ENCODE measurements at regions not wholly inside any gene's neighbourhood (a gene's known extent, or its start where the extent isn't known, plus 50 kb on each side); places are given as distances from the start of the nearest gene placed in this dataset.

DNA sequence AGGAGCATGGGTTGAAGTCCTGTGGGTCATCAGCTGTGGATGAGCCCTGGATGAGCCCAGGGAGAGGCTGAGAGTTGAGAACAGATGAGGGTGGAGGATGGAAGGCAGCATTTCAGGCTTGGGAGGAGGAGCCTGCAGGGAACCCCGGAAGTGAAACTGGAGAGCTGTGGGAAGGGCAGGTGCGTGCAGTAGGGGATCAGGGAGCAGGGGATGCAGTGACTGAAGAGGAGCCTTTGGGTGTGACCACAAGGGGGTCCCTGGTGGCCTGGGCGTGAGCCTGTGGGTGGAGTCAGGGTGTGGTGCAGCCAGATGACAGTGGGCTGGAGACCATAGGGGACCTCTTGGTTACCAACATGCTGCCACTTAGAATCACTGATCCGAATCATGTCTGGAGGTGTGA, 115.5 kb downstream of the PAPOLA start:
- no peak for DNase-seq

DNA sequence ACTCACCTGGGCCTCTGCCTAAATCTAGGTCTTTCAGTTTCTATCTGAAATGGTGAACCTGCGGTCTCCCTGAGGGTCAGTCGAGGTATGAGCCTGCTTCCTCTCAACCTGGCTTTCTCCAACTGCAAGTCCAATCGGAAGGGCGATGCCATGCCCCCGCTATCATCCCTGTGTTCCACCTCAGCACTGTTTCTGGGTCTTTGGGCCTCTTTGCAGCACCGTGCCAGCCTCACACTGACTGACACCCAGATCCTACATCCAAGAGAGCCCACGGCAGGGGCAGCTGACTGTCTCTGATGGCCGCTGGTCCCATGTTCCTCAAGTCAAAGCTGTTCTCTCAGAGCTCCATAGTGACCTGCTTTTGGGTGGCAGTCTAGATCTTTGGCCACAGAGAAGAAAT, 120.7 kb downstream of the PAPOLA start:
- no peak for DNase-seq

DNA sequence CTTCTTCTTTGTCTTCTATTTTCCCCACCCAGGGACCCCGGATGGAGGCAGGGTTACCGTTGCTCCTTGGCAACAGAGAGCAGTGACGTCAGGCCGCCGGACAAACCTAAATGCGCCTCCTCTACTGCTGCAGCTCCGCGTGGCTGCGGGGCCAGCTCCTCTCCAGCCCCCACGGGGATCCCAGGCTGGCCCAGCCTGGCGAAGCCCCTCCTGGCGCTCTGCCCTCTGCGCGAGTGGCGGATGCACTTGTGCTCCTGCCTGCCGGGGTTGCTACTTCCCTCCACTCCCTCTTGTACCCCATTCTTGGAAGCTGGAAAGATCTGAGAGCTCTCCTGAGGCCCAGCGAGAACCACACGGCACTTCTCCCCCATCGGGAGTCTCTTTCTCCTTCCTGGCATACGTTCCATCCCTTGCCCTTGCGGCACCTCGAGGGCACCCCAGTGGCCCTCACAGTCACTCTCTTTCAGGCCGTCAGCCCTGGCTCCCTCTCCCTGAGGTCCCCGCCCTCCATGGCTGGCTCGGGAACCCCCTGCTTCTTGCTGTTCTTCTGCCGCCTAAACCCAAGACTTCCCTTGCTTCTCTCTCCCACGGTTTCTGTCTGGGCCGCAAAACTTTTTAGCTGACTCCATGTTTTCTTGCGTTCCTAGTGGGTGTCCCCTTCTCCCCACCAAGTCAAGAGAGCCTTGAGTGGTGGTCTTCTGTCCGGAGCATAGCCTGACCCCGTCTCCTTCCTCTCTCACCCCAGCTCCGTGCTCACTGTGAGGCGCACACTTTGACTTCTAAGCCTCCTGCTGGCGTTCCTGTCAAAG, 121.7 kb downstream of the PAPOLA start:
- DNase-seq: no peak

DNA sequence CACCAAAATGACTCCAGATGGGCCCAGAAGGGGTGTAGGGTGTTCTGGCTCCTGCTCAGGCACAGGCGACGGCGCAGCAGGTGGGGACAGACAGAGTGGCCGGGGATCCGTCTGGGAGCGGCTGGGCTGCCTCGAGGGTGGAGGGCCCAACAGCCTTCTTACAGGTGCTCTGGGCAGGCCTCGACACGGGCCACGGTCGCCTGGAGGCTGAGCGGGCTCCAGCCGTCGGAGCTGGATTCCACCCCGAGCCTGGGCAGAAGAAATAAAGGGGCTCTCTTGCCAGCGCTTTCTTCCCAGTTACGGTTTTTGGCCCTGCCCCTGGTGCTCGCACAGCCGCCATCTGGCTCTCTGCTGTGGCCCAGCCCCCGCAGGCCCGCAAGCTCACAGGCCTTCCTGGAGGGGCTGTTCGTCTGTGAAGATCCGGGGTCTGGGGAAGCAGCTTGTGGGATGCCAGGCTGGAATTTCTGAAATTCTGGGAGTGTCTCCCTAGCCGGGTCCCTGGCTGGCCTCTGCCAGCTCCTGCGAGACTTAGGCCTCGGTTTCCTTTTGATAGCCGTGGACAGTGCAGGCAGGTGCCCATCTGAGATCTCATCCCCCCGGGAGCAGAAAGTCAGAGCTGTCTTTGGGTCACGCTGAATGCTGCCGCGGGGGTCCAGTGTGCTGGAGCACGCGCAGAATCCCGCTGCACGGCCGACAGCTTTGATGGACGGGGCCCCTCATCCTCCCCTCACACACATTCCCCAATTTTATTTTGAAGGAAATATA, 122.7 kb downstream of the PAPOLA start:
- no peak for DNase-seq

DNA sequence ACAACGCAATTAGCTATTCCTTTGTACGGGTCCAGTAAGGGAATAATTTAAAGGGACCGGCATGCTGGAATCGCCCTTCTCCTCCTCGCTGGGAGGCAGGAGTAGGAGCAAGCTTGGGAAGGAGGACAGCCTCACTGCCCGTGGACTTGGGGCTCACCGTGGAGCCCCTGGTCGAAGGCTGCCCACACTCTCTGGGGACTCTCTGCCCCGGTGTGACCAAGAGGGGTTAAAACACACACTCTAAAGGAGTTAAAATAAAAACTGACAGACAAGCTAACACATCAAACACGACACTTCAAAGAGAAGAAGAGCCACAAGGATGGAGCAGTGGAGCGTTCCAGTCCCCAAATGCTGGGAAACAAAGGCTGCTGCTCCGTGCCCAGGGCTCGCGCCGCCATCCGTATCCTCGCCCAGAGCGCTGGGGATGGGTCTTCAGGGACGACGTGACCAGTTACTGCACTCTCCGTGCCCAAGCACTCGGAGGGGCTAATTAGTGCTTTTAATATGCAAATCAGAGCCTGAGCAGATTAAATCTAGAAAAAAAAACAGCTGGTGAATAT, 123.3 kb downstream of the PAPOLA start:
- no peak for DNase-seq

DNA sequence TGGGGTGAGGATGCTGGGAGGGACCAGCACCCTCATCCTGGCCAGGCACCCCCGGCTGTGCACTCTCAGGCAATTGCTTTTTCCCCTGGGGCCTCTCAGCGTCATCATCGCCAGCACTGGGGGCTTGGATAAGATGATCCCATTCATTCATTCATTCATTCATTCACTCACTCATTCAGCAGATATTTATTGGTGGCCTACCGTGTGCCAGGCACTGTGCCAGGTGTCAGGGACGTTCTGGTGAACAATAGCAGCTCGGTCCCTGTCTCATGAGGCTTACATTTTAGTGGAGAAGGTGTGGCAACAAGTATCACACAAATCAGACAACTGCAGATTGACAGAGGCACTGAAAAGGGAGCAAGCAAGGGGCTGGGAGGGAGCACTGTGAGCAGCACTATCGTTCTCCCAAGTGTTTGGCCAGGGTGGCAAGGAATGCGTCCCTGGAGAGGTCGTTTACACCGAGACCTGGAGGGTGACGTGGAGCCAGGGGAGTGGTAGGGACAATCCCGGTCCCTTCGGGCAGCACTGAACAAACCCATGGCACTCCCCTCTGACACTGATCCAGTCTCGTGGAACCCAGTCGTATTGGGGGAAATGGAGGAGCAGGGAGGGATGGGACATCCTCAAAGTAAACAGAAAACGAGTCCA, 124.1 kb downstream of the PAPOLA start:
- DNase-seq: no peak

DNA sequence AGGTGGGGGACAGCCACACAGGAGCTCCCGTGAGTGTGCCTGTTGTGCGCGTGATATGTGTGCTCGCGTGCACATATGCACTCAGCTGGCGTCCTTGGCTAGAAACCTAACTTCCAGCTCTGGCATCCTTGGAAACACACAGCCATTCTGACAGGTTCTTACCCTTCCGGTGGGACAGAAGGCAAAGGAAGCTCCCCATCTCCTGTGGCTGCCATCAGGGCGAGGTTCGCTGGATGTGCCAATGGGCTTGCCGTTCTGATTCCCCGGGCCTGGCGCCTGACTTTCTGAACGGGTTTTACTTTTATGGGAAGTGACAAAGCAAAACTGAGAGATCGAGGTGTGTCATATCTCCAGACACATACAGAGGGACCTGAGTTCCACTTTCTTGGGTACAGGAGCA, 124.7 kb downstream of the PAPOLA start:
- no peak for DNase-seq

DNA sequence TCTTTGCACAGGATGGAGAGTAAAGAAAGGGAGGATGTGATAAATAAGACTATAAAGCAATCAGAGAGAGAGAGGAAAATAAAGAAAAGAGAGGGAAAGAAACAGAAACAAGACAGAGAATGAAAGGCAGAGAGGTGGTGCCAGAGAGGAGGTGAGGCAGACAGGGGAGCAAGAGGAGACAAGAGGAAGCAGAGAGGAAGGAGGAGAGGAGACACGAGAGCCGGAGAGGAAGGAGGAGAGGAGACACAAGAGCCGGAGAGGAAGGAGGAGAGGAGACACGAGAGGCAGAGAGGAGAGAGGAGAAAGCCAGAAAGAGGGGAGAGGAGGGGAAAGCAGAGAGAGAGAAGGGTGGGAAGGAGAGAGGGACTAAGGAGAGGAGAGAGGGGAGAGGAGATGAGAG, 125.2 kb downstream of the PAPOLA start:
- DNase-seq: no peak

DNA sequence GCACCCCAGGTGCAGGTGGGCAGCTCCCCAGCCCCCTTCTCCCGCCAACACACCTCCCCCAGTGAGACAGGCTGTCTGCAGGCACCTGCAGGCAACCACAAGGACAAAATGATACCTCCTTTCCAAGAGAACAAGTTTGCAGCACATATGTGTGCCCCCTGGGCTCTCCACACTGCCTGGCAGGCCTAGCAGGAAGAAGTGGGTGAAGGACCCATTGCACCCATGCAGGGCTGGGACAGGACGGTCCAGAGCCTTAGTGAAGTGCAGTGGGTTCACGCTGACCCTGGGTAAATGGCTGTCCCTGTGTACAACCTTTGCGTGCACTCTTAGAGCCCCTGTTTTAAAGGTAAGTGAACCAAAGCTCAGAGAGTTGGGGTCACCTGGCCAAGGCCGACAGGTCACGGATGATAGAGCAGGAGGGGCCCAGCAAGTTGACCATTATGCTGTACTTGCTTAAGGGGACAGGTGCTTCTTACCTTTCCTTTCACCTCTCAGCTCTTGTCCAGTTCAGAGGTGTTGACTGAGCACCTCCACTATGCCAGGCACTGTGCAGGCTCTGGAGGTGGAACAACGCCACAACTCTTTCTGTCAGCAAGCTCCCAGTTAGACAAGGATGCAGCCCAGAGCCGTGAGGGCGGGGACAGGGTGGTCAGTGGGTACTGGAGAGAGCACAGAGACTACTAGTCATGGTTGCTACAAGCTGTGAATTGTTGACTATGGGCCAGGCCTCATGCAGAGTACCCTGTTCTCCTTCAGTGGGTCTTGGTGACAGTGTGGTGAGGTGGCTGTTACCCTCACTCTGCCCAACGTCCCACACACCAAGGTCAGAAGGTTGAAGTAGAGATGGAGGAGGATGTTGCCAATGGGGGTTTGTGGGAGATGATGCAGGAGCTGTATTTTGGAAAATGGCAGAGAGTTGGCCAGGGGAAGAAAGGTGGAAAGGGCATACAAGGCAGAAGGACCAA, 125.9 kb downstream of the PAPOLA start:
- DNase-seq: no peak

DNA sequence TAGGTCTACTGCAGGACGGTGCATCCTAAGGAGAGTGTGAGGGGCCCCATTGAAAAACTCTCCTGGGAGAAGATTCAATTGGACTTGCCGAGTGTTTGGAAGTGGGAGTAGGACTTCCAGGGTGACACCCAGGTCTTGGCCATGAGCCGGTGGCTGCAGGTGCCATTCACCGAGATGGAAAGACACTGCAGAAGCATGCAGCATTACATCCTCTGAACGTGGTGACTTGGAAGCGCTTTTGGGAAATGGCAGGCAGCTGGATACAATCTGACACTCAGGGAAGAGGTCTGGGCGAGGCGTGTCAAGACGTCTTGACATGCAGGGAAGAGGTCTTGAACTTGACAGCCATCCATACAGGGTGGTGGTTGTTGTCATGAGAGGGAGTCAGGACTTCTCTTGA, 126.9 kb downstream of the PAPOLA start:
- DNase-seq: no peak

DNA sequence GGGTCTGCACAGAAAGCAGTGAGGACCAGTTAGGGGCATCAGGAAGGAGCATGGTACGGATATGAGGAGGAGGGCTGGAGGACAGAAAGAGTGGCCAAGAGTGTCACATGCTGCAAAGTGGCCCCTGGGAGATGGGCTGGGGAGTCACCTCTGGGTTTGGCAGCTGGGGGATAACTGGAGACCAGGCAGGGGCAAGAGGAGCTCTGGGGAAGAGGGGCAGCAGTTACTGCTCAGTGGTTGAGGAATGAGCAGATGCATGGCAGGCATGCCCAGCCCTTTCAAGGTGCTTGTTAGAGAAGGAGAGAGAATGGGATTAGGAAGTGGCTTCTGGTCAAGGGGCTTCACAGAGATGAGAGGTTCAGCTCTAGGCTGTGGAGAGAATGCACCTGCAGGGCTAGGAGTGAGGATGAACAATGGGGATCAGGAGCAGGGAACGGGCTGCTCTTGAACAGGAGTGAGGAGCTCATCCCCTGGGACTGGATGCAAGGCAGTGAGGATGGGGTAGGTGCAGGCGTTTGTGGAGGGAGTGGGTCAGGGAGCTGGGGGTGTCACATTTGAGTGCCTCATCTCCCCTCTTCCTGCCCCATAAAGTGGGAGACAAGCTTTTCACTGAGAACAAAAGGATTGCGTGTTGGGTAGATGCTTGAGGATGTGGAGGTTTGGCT, 127.5 kb downstream of the PAPOLA start:
- no peak for DNase-seq

DNA sequence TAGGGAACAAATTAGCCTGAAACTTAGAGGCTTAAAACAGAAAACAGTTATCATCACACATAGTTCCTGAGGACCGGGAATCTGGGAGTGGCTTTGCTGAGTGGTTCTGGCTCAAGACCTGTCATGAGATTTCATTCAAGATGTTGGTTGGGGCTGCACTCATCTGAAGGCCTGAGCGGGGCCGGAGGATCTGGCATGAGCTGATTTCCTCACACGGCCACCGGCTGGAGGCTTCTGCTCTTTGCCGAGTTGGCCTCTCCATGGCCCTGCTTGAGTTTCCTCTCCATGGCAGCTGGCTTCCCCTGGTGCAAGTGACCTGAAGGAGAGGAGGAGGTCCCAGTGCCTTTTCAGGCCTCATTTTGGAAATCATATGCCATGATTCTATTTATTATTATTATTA, 128.1 kb downstream of the PAPOLA start:
- no peak for DNase-seq

DNA sequence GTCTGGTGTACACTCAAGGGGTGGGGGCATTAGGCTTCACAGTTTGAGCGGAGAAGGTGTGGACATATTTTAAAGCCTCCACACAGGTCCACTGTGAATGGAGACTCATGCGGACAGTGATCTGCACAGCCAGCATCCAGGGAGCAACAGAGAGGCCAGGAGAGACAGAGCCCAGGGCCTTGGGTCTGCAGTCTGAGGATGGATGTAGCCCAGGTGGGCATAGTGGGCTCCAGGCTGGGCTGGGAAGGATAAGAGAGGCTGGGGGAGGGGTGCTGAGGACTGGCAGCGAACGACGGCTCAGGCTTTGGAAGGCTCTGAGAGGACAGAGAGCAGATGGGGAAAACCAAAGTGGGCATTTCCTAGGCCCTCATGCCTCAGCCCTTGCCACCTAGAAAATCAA, 128.8 kb downstream of the PAPOLA start:
- DNase-seq: no peak

DNA sequence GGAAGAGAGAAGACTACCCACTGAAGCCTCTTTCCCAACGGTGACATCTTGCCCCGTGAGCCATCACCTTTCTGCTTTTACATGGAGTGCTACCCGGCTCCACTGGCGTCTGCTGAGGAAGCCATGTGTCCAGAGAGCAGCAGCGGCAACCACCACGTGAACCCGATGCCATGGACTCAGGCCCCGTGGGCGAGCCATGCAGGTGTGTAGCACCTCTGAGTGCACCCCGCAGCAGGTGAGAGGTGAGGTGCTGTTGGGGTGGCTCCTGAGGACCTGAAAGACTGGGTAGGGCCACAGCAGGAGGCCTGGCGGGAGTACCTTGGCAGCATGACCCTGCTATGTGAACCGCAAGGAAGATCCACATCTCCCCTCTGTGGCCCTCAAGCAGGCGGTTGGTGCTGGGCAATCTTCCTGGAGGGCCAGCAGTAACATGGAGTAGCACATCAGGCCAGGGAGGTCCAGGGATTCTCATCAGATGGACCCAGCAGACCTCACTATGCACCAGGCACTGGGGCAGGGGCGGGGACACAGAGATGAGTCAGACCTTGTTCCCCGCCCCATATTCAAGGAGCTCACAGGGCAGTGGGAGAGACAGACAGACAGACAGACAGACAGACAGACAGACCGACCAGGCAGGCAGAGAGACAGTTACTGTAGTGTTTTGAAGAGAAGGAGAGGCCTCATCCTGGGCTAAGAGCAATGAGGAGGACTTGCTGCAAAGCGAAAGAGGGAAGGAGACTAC, 129.6 kb downstream of the PAPOLA start:
- DNase-seq: no peak

DNA sequence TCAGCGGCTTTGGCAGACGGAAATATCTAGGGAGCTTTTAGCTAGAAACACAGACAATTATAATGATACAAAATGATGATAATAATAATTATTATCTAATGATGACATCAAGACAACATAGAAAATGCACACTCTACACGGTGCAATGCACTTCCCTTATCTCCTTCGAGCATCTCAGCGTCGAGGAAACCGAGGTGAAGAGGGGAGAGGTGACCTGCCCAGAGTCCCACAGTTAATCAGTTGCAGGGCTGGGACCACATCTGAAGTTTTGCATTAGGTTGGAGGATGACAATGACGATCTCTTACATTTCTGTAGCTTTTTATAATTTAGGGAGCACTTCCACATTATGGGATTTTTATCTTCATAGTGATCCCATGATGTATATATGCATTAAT, 130.2 kb downstream of the PAPOLA start:
- no peak for DNase-seq

DNA sequence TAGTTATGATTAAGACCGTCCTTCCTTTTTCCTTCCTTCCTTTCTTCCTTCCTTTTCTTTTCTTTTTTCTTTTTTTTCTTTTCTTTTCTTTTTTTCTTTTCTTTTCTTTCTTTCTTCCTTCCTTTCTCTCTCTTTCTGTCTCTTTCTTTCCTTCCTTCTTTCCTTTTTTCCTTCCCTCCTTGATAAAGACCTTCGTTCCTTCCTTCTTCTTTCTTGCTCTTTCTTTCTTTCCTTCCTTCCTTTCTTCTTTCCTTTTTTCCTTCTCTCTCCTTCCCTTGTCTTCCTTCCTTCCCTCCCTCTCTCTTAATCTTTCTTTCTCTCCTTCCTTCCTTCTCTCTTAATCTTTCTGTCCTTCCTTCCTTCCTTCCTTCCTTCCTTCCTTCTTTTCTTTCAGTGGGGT, 130.9 kb downstream of the PAPOLA start:
- no peak for DNase-seq

DNA sequence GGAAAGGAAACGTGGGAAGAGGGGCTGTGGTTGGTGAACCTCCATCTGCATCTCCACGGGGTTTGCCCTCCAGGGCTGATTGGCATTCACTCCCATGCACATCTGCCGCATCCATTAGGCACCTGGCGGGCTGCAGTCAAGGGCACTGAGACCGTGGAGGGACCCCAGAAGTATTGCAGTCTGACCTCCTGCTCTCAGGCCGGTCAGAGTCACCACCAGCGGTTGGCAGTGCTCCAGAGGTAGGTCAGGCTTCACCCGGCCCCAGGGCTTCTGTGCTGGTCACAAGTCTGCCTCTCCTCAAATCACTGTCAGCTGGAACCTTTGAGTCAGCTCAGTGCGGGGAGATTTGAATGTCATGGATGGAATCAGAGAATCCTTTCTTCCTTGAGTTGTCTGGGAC, 132.3 kb downstream of the PAPOLA start:
- DNase-seq: no peak

DNA sequence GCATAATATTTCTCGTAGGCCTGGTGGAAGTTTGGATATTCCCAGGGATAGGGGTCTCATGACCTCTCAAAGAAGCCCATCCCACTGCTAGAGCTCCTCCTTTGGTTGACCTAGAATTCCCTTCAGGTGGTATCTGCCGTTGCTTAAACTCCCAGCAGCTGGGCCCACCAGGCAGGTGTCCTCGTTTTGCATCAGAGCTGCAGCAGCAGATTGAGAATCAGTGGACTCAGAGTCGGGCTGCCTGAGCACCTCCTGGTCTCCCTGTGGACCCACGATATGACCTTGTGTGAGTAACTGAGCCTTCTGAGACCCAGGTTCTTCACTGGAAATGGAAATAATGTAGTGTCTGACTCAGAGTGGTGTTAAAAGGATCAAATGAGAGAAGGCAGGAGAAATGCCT, 132.7 kb downstream of the PAPOLA start:
- DNase-seq: no peak

DNA sequence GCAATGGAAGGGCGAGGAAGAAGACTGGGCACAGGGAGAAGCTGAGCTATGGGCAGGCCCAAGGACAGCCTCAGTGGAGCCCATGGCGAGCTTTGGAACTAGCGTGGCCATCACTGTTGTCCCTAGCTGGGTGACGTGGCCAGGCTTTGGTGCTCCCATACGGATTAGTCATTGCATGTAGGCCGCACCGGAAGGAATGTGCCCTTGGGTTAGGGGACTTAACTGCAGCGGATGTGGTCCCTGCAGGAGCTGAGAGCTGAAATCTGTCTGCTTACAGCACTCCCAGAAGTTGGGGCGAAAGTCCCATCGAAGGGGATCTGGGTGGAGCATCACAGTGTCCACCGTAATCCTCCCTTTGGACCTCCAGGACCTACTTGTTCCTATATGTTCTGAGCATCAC, 133.7 kb downstream of the PAPOLA start:
- no peak for DNase-seq

DNA sequence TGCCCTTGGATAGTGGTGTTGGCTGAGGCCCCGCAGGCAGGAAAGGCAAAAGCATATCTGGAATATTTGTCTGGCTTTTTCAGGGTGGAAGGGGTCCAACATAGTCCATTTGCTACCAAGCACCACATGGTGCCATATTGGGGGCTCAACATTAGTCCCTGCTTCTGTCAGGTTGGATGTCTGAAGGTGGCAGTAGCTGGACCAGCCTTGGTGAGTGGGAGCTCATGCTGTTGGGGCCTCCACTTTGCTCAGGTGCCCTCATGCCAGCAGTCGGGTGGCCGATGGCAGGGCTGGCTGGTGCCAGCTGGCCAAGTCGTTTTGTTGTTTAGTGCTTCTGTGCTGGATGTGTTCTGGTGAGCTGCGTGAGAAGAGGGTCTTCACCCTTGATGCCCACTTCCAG, 135.3 kb downstream of the PAPOLA start:
- no peak for DNase-seq
